Mucosa of stomach (tissue), 1 donor: ENCODE measurements at regions not wholly inside any gene's neighbourhood (a gene's known extent, or its start where the extent isn't known, plus 50 kb on each side); places are given as distances from the start of the nearest gene placed in this dataset.

Experiments used
- H3K27me3 ChIP-seq: one replicate; pipeline ENCODE4 v1.7.0; 2013; ENCODE audit warnings: mild to moderate bottlenecking, low read length; ENCODE audit not compliant: control insufficient read depth, insufficient read depth
- H3K36me3 ChIP-seq: one replicate; pipeline ENCODE4 v1.7.0; 2013; ENCODE audit warnings: low read length; ENCODE audit not compliant: control insufficient read depth, insufficient read depth
- H3K4me1 ChIP-seq: one replicate; pipeline ENCODE4 v1.7.0; 2013; ENCODE audit warnings: mild to moderate bottlenecking, low read length; ENCODE audit not compliant: control insufficient read depth, insufficient read depth
- H3K4me3 ChIP-seq: one replicate; pipeline ENCODE4 v1.7.0; 2013; ENCODE audit warnings: low read length
- H3K9ac ChIP-seq: one replicate; pipeline ENCODE4 v1.7.0; 2013; ENCODE audit warnings: mild to moderate bottlenecking, low read length, moderate library complexity
- H3K9me3 ChIP-seq: one replicate; pipeline ENCODE4 v1.7.0; 2013; ENCODE audit warnings: mild to moderate bottlenecking, low read length, moderate library complexity; ENCODE audit not compliant: control insufficient read depth
- donor health status: Pancreatic carcinoma.

DNA sequence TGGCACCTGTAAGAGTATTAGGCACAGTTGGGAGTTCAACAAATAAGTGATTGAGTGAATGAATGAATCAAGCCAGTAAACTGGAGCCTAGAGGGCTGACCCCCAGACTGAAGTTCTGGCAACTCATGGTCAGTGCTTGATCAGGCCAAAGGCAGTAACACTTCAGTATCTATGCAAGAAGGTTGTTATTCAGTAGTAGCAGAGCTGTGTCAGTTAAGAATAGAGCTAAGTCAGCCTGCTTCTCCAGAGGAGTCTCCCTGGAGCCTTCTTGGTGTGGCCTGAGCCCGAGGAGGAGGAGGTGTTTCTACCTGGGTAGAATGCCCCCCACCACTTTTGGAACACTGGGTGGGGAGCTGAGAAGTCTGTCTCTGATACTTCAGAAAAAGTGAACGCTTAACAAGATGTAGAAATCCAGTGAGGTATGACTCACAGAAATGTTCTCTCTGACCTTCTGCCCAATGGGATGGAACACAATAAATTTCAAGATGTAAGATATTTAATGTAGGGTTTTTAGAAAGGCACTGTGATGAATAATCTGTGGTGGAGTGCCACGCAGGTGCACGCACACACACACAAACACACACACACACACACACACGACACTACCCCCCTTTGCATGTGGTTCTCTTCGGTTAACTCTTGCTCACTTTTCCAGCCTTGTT, 219.9 kb downstream of the HIPK3 start:
- H3K9me3 ChIP-seq = no peaks in the 10 kb centered on the region
- H3K9ac ChIP-seq = no peak overlapping the region
- H3K4me3 ChIP-seq = no peak overlapping the region
- H3K27me3 ChIP-seq = peaks cover 4% of the 10 kb centered on the region
- H3K4me1 ChIP-seq = peaks cover 8% of the 10 kb centered on the region
- no peaks in the 10 kb centered on the region for H3K36me3 ChIP-seq

DNA sequence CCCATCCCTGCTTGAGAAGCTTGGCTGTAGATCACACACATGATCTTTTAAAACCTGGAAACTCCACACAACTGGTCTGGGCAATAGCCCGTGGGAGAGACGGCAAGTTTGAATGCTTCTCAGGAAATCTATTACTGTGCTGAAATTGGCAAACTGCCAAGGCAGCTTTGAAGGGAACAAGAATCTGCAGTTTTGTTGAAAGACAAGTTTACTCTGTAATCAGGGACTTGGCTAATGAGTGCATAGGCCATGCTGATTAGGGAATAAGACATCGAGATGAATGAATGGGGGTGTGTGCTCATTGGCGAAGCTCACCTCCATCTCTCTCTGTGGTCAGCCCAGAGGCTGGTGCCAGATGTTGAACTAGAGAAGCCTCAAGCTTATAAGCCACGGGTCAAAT, 218.8 kb downstream of the HIPK3 start:
- Histone ChIP-seq H3K4me3 (no peak overlapping the region), H3K36me3 (no peaks in the 10 kb centered on the region), H3K27me3 (peaks cover 4% of the 10 kb centered on the region), H3K9me3 (no peaks in the 10 kb centered on the region), H3K4me1 (peaks cover 8% of the 10 kb centered on the region), H3K9ac (no peak overlapping the region)

- Histone ChIP-seq H3K4me1 (peaks cover 8% of the 10 kb centered on the region), H3K9me3 (no peaks in the 10 kb centered on the region), H3K9ac (no peak overlapping the region), H3K27me3 (peaks cover 4% of the 10 kb centered on the region), H3K36me3 (no peaks in the 10 kb centered on the region), H3K4me3 (no peak overlapping the region)
These were observed 217.7 kb downstream of the HIPK3 start for GRCh38 chr11:33474866-33475265.

DNA sequence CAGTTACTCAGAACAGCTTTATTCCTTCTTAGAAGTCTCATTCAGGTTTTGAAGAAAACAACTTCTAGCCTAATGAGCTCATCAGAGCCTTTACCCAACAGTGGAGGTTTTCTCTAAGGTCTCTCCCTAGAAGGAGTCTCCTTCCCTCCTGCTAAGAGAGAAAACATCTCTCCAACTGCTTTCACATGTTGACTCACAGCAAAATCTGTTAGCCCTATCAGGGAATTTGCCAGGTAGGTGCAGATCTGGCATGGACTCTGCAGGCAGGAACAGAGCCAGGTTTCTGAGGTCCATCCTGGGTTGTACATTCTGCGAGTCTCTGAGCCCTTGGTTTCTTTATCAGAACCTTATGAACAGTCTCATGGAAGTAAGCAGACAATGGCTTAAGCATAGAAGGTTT, 214.4 kb downstream of the HIPK3 start:
- H3K27me3 ChIP-seq = no peaks in the 10 kb centered on the region

GRCh38 chr11:33467966-33468365, 210.8 kb downstream of the HIPK3 start:
- no peak overlapping the region for H3K9ac ChIP-seq
- H3K4me1 ChIP-seq = no peaks in the 10 kb centered on the region
- H3K9me3 ChIP-seq = no peaks in the 10 kb centered on the region
- H3K36me3 ChIP-seq = no peaks in the 10 kb centered on the region
- H3K27me3 ChIP-seq = no peaks in the 10 kb centered on the region
- no peak overlapping the region for H3K4me3 ChIP-seq

More for the DNA sequence above, 214.4 kb downstream of the HIPK3 start:
- Histone ChIP-seq H3K4me3 (no peak overlapping the region), H3K9ac (no peak overlapping the region), H3K36me3 (no peaks in the 10 kb centered on the region), H3K9me3 (no peaks in the 10 kb centered on the region), H3K4me1 (peaks cover 8% of the 10 kb centered on the region)

GRCh38 chr11:33463059-33463458, 205.9 kb downstream of the HIPK3 start:
- Histone ChIP-seq H3K27me3 (no peaks in the 10 kb centered on the region), H3K9ac (no peak overlapping the region), H3K36me3 (no peaks in the 10 kb centered on the region), H3K9me3 (no peaks in the 10 kb centered on the region), H3K4me3 (no peak overlapping the region), H3K4me1 (no peaks in the 10 kb centered on the region)

DNA sequence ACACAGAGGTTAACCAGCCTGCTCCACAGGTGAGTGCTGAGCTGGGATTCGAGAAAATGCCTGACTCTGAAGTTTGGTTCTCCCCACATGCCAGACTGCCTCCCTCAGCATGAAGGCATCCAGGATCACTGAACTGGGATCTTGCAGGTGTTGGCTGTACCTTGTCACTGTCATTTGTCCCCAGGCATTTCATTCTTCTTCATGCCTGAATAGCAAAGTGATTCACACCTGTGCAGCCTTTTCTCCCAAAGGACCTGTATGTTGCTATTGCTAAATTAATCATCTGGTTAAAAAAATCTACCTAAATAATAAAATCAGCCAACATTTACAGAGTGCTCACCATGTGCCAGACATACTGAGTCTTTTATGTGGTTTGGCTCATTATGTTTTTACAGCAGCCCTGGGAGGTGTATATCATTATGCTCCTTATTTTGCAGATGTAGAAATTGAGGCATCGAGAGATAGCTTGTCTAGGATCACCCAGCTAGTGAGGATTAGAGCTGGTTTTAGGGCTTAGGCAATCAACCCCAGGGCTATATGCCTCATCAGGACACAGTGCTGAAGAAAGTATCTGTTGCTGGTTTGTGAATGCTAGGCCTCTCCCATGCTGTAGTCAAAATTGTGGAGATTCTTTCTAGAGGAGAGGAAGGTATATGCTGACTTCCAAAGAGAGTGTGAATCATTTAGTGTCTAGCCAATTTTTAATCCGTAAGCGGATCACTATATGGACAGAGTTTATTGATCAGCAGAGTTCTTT, 204.4 kb downstream of the HIPK3 start:
- Histone ChIP-seq H3K36me3 (no peaks in the 10 kb centered on the region), H3K27me3 (no peaks in the 10 kb centered on the region), H3K9ac (no peak overlapping the region), H3K4me1 (no peaks in the 10 kb centered on the region), H3K9me3 (no peaks in the 10 kb centered on the region), H3K4me3 (no peak overlapping the region)

DNA sequence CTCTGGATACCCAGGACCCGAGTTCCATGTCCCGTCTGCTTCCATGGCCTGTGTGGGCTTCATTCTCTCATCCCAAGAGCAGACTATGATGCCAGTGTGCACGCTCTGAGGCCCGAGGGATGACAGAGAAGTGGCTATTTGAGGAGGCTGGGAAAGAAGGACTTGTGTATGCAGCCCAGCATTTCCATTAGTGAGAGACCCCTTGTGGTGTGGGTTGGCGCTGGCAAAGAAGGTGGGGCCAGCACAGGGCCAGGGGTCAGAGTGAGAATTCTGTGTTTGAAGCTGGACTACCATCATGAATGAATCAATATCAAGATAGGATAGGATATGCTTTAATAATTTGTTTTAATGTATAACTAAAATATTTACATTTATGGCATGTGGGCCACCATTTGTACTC, 200.8 kb downstream of the HIPK3 start:
- no peaks in the 10 kb centered on the region for H3K4me1 ChIP-seq
- no peaks in the 10 kb centered on the region for H3K9me3 ChIP-seq
- no peak overlapping the region for H3K4me3 ChIP-seq
- no peak overlapping the region for H3K9ac ChIP-seq
- no peaks in the 10 kb centered on the region for H3K27me3 ChIP-seq
- H3K36me3 ChIP-seq = no peaks in the 10 kb centered on the region

DNA sequence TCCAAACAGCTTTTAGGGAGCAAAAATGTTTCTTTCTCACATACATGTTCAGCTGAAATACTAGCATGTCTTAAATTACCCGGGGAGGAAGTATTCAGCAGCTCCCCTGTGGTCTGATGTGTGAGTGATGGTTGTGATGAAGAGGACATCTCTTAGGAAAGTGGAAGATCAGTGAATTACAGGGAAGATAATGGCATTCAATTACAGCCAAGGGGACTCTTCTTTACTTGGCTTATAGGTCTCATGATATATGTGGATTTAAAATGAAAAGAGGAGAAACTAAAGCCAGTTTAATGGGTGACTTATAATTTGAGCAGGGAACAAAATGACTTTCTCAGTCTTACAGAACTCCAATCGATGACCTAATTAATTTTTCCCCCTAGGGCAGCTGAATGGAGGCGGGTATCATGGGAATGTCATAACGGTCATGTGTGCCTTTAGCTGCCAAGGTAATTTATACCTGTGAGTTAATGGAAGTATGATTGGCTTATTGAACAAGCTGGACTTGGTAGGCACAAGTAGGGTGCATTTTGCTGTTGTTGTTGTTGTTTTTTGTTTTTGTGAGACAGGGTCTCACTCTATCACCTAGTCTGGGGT, 198.8 kb downstream of the HIPK3 start:
- H3K4me3 ChIP-seq = no peak overlapping the region
- no peaks in the 10 kb centered on the region for H3K4me1 ChIP-seq
- H3K9ac ChIP-seq = no peak overlapping the region
- no peaks in the 10 kb centered on the region for H3K27me3 ChIP-seq
- no peaks in the 10 kb centered on the region for H3K9me3 ChIP-seq
- no peaks in the 10 kb centered on the region for H3K36me3 ChIP-seq

- no peaks in the 10 kb centered on the region for H3K9me3 ChIP-seq
- H3K4me3 ChIP-seq = no peak overlapping the region
These were observed 197.1 kb downstream of the HIPK3 start for GRCh38 chr11:33454264-33454663.

DNA sequence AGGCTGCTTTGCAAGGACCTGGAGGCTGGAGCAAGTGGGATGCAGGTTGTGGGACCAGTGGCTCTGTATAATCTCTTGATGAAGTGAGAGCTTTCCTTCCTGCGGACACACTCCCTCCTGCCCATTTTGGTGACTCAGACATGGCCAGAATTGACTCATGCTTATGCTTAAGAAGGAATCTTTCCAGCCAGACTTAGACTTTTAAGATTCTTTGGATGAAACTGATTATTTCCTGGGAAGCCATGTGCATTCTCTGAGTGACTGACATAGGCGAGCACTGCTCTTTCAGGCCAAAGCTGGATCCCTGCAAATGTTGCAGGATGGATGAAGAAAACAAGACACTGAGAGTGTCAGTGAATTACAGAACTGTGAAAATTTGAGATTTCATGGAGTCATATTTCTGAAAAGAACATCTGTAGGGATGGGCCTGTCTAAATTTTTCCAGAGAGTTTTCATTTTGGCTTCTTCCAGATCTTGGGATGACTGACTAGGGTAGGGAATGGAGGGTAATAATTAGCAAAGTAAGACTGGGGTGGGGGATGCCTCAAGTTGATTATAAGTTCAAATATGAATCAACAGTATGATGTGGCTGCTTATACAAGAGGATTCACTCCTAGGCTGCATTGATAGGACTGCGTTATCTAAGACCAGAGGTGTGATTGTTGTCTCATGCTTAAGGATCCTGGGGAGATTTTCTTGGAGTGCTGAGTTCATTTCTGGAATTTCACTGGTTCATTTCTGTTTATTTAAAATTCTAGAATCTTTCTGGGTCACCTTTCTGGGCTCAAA, 195.8 kb downstream of the HIPK3 start:
- H3K4me1 ChIP-seq = no peaks in the 10 kb centered on the region
- H3K27me3 ChIP-seq = no peaks in the 10 kb centered on the region
- H3K9me3 ChIP-seq = no peaks in the 10 kb centered on the region
- H3K36me3 ChIP-seq = no peaks in the 10 kb centered on the region
- H3K9ac ChIP-seq = no peak overlapping the region
- no peak overlapping the region for H3K4me3 ChIP-seq

More at GRCh38 chr11:33454264-33454663, 197.1 kb downstream of the HIPK3 start:
- Histone ChIP-seq H3K36me3 (no peaks in the 10 kb centered on the region), H3K9ac (no peak overlapping the region), H3K27me3 (no peaks in the 10 kb centered on the region), H3K4me1 (no peaks in the 10 kb centered on the region)

DNA sequence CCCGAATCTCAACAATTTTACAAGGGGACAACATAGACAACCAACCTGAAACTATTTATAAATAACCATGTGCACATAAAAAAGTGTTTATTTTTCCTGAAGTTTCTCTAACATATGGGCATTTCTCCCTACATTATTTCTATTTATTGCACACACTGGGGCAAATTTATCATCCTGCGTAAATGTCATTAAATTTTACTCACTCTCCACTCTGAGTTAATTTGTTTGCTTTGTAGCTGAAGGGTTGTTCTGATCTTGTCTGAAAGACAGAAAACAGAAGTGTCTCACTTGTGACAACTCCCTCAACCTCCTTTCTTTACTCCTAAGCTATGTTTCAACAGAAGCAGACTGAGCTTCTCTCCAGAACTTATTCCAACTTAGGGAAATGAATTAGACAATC, 194.2 kb downstream of the HIPK3 start:
- Histone ChIP-seq H3K27me3 (no peaks in the 10 kb centered on the region), H3K9ac (no peak overlapping the region), H3K4me1 (no peaks in the 10 kb centered on the region), H3K9me3 (no peaks in the 10 kb centered on the region), H3K36me3 (no peaks in the 10 kb centered on the region), H3K4me3 (no peak overlapping the region)
